Neural progenitor cell (in vitro differentiated cells): ENCODE measurements at regions not wholly inside any gene's neighbourhood (a gene's known extent, or its start where the extent isn't known, plus 50 kb on each side); places are given as distances from the start of the nearest gene placed in this dataset.

ENCODE experiments used
- DNase-seq: peaks from one replicate; pipeline ENCODE4 v3.0.0-alpha.2; 2016; ENCODE audit warnings: low spot score
- H2AFZ ChIP-seq: fragments of 200-600 bp; sonication (generic); replicated peaks from 2 replicates; pipeline ENCODE4 v1.6.1; 2016; ENCODE audit warnings: antibody characterized with exemption
- H3F3A ChIP-seq: fragments of 200-600 bp; sonication (generic); 2 replicates; pipeline ENCODE4 v1.6.1; 2016; ENCODE audit warnings: antibody characterized with exemption, low read depth
- H3K27ac ChIP-seq: fragments of 200-600 bp; sonication (generic); 2 replicates; pipeline ENCODE4 v1.5.1; 2016; ENCODE audit warnings: mild to moderate bottlenecking
- H3K27me3 ChIP-seq: fragments of 200-600 bp; sonication (generic); 2 replicates; pipeline ENCODE4 v1.6.1; 2016; ENCODE audit warnings: mild to moderate bottlenecking, moderate library complexity
- H3K36me3 ChIP-seq: fragments of 200-600 bp; sonication (generic); 2 replicates; pipeline ENCODE4 v1.5.1; 2016
- H3K4me1 ChIP-seq: fragments of 200-600 bp; sonication (generic); 2 replicates; pipeline ENCODE4 v1.6.1; 2016; ENCODE audit warnings: mixed run types
- H3K4me2 ChIP-seq: fragments of 200-600 bp; sonication (generic); 2 replicates; pipeline ENCODE4 v1.6.1; 2016
- H3K4me3 ChIP-seq: fragments of 200-600 bp; sonication (generic); 2 replicates; pipeline ENCODE4 v1.5.1; 2016
- H3K79me2 ChIP-seq: fragments of 200-600 bp; sonication (generic); 2 replicates; pipeline ENCODE4 v1.6.1; 2016; ENCODE audit warnings: low read depth
- H3K9ac ChIP-seq: fragments of 200-600 bp; sonication (generic); 2 replicates; pipeline ENCODE4 v1.6.1; 2016
- H3K9me3 ChIP-seq: fragments of 200-600 bp; sonication (generic); 2 replicates; pipeline ENCODE4 v1.5.1; 2016; ENCODE audit warnings: low read depth
- H4K20me1 ChIP-seq: fragments of 200-600 bp; sonication (generic); 2 replicates; pipeline ENCODE4 v1.6.1; 2016; ENCODE audit warnings: low read depth
- H3K27ac Mint-ChIP-seq: 3 replicates; pipeline ENCODE4 v1.8.0; 2021; ENCODE audit warnings: mixed read lengths
- H3K27me3 Mint-ChIP-seq: 2 replicates; pipeline ENCODE4 v1.8.0; 2022; ENCODE audit warnings: low read depth, mild to moderate bottlenecking, inconsistent platforms, moderate library complexity, mixed read lengths; ENCODE audit not compliant: insufficient read depth
- H3K36me3 Mint-ChIP-seq: 3 replicates; pipeline ENCODE4 v1.8.0; 2021; ENCODE audit warnings: mixed read lengths
- H3K4me1 Mint-ChIP-seq: 3 replicates; pipeline ENCODE4 v1.8.0; 2021; ENCODE audit warnings: mixed read lengths
- H3K4me3 Mint-ChIP-seq: 3 replicates; pipeline ENCODE4 v1.8.0; 2021; ENCODE audit warnings: mild to moderate bottlenecking, moderate library complexity, mixed read lengths
- H3K9me3 Mint-ChIP-seq: 3 replicates; pipeline ENCODE4 v1.8.0; 2020; ENCODE audit warnings: mixed read lengths
- CTCF ChIP-seq: fragments of 200-600 bp; sonication (generic); IDR thresholded peaks from 2 replicates; pipeline ENCODE4 v1.5.1; 2017; ENCODE audit warnings: antibody characterized with exemption, mild to moderate bottlenecking
- EZH2 ChIP-seq: fragments of 200-600 bp; sonication (generic); IDR thresholded peaks from 2 replicates; pipeline ENCODE4 v1.6.1; 2017; ENCODE audit warnings: antibody characterized with exemption, mild to moderate bottlenecking, moderate library complexity
- EZH2phosphoT487 ChIP-seq: fragments of 200-600 bp; sonication (generic); IDR thresholded peaks from 2 replicates; pipeline ENCODE4 v1.6.1; 2017; ENCODE audit warnings: antibody characterized with exemption

DNA sequence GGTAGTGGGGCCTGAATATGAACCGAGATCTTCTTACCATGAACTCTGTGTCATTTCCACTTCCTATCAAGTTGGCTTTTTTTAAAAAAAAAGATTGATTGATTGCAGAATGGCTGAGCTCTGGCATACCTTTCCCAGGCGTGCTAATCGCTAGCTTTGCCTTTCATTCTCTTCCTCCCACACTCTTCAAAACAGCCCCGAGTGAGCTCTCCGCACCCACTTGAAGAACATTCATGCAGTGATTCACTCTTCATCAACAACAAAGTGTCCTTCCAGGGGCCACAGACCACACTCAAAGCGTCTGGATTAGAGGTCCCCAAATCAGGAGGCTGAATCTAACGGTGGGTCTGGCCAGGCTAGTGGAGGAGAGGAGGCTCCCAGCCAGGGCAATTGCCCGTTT lies 96.3 kb upstream of the GALNT2 start:
- Histone ChIP-seq H3K9ac (no peak overlapping the region), H3K4me3 (no peak overlapping the region), H3K79me2 (no peaks in the 10 kb centered on the region), H3K4me1 (no peaks in the 10 kb centered on the region), H3K9me3 (no peaks in the 10 kb centered on the region), H3K27ac (no peak overlapping the region), H3K27me3 (no peaks in the 10 kb centered on the region), H3K36me3 (peaks cover 4% of the 10 kb centered on the region), H3K4me2 (no peak overlapping the region), H2AFZ (no peak overlapping the region), H3F3A (no peaks in the 10 kb centered on the region), H4K20me1 (no peaks in the 10 kb centered on the region)
- no peaks in the 10 kb centered on the region for H3K36me3 Mint-ChIP-seq
- no peak overlapping the region for H3K27ac Mint-ChIP-seq
- DNase-seq, result no peak
- no peaks in the 10 kb centered on the region for H3K4me1 Mint-ChIP-seq
- TF ChIP-seq EZH2 (no peak), EZH2phosphoT487 (no peak), CTCF (no peak)
- peaks cover 9% of the 10 kb centered on the region for H3K9me3 Mint-ChIP-seq
- H3K27me3 Mint-ChIP-seq, result no peaks in the 10 kb centered on the region
- H3K4me3 Mint-ChIP-seq, result no peak overlapping the region

- Histone ChIP-seq H3K4me1 (no peaks in the 10 kb centered on the region), H3K4me3 (no peak overlapping the region), H3K4me2 (no peak overlapping the region), H3K9me3 (no peaks in the 10 kb centered on the region), H4K20me1 (no peaks in the 10 kb centered on the region), H3K27ac (no peak overlapping the region), H3K9ac (no peak overlapping the region), H3K79me2 (no peaks in the 10 kb centered on the region), H3F3A (no peaks in the 10 kb centered on the region), H3K36me3 (peaks cover 4% of the 10 kb centered on the region), H3K27me3 (no peaks in the 10 kb centered on the region), H2AFZ (no peak overlapping the region)
- Mint-ChIP-seq H3K27me3 (no peaks in the 10 kb centered on the region), H3K4me3 (no peak overlapping the region), H3K4me1 (no peaks in the 10 kb centered on the region), H3K9me3 (peaks cover 12% of the 10 kb centered on the region), H3K27ac (no peak overlapping the region), H3K36me3 (no peaks in the 10 kb centered on the region)
- DNase-seq, result no peak
- TF ChIP-seq EZH2phosphoT487 (no peak), CTCF (no peak), EZH2 (no peak)
Measured at GRCh38 chr1:229971141-229971540, 95.9 kb upstream of the GALNT2 start.

DNA sequence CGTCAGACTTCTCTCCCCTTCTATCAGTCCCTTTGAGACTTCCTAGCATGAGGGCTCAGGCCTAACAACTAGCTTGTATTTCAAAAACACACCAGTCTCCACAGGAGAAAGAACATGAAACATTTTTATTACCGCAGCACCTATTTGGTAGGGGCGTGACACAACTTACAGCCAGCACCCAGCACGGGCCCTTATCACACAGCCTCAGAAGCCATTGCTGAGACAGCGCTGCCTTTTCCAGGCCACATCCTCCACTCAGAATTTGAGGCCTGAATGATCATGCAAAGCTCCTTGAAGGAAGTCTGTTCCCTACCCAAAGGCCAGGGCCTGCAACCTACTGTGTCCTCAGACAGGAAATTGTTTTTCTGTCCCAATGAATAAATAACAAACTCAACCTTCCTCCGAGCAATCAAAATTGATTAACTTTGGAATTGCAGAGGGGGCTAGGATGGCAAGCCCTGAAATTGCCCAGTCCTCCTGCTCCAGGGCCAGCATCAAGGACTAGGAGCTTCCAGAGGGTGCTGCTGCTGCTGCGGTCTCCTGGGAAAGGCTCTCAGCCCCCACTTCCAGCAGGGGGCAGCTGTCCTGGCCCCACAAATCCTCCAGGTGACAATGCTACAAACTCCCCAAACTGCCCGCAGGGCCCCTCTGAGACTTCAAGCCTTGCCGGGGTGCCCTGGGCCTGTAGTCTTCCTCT lies 94.3 kb upstream of the GALNT2 start:
- Histone ChIP-seq H3K4me3 (no peak overlapping the region), H2AFZ (peak overlapping the region; percentile 74), H3K36me3 (no peaks in the 10 kb centered on the region), H3K9ac (no peak overlapping the region), H3K9me3 (peaks cover 5% of the 10 kb centered on the region), H3K27ac (no peak overlapping the region), H3F3A (no peaks in the 10 kb centered on the region), H3K4me2 (no peak overlapping the region), H4K20me1 (no peaks in the 10 kb centered on the region), H3K4me1 (no peaks in the 10 kb centered on the region), H3K27me3 (no peaks in the 10 kb centered on the region), H3K79me2 (no peaks in the 10 kb centered on the region)
- no peak for TF ChIP-seq EZH2
- peak; percentile 56 for TF ChIP-seq CTCF
- Mint-ChIP-seq H3K9me3 (peaks cover 15% of the 10 kb centered on the region), H3K4me3 (no peak overlapping the region), H3K27me3 (no peaks in the 10 kb centered on the region), H3K27ac (no peak overlapping the region), H3K36me3 (no peaks in the 10 kb centered on the region), H3K4me1 (no peaks in the 10 kb centered on the region)
- DNase-seq, result peak; percentile 48
